PC-3 (cell line): ENCODE measurements at regions not wholly inside any gene's neighbourhood (a gene's known extent, or its start where the extent isn't known, plus 50 kb on each side); places are given as distances from the start of the nearest gene placed in this dataset.
A peak's percentile ranks its signal among the peaks of the same experiment; 100 is the strongest.

Experiments used
- ATAC-seq: fragments of 200-7000 bp; cut with Tn5 transposase; 2 replicates; pipeline ENCODE4 v1.9.1; 2020; ENCODE audit warnings: mild to moderate bottlenecking, moderate library complexity
- BruUV-seq: library from RNA; stranded (reverse); fragments of 400-500 nt; replicated peaks from 2 replicates; lab custom pipeline; 2021; lab: Mats Ljungman, UMichigan
- CTCF ChIA-PET: fragments of 300-600 bp; sonication (Branson Sonifier 250); formaldehyde crosslinking; loops from one replicate; lab custom pipeline; 2022; ENCODE audit warnings: antibody characterized with exemption; lab: Charles Lee
- POLR2A ChIA-PET: fragments of 300-600 bp; sonication (Branson Sonifier 250); formaldehyde crosslinking; loops from one replicate; lab custom pipeline; 2022; ENCODE audit warnings: antibody characterized with exemption; ENCODE audit not compliant: unreplicated experiment; lab: Charles Lee
- DNase-seq: peaks from one replicate; pipeline ENCODE4 v3.0.0-alpha.2; 2015
- H2AFZ ChIP-seq: fragments of 300-600 bp; sonication (generic); 2 replicates; pipeline ENCODE4 v1.6.0; 2016; ENCODE audit warnings: antibody characterized with exemption, low read length
- H3F3A ChIP-seq: fragments of 300-600 bp; sonication (generic); one replicate; pipeline ENCODE4 v1.6.0; 2017; ENCODE audit warnings: antibody characterized with exemption, low read length, control low read depth, mild to moderate bottlenecking; ENCODE audit not compliant: unreplicated experiment
- H3K27ac ChIP-seq: fragments of 300-600 bp; sonication (generic); 2 replicates; pipeline ENCODE4 v1.5.1; 2016; ENCODE audit warnings: mild to moderate bottlenecking, low read length
- H3K27me3 ChIP-seq: fragments of 300-600 bp; sonication (generic); 2 replicates; pipeline ENCODE4 v1.6.1; 2016; ENCODE audit warnings: low read length, mixed read lengths
- H3K36me3 ChIP-seq: fragments of 300-600 bp; sonication (generic); 2 replicates; pipeline ENCODE4 v1.6.1; 2016; ENCODE audit warnings: low read depth, mixed run types, low read length, mixed read lengths
- H3K4me1 ChIP-seq: fragments of 300-600 bp; sonication (generic); 2 replicates; pipeline ENCODE4 v1.5.1; 2016; ENCODE audit warnings: low read length; ENCODE audit not compliant: insufficient read depth
- H3K4me2 ChIP-seq: fragments of 300-600 bp; sonication (generic); 2 replicates; pipeline ENCODE4 v1.6.0; 2016; ENCODE audit warnings: low read length
- H3K4me3 ChIP-seq: fragments of 300-600 bp; sonication (generic); 2 replicates; pipeline ENCODE4 v1.5.1; 2016; ENCODE audit warnings: mild to moderate bottlenecking, low read length, mixed read lengths
- H3K79me2 ChIP-seq: fragments of 300-600 bp; sonication (generic); 2 replicates; pipeline ENCODE4 v1.6.1; 2017; ENCODE audit warnings: low read length, mixed read lengths
- H3K9ac ChIP-seq: fragments of 300-600 bp; sonication (generic); 2 replicates; pipeline ENCODE4 v1.6.0; 2016; ENCODE audit warnings: mild to moderate bottlenecking, low read length
- H3K9me2 ChIP-seq: fragments of 300-600 bp; sonication (generic); replicated peaks from 2 replicates; pipeline ENCODE4 v1.6.1; 2016; ENCODE audit warnings: mixed run types, low read length, mixed read lengths
- H3K9me3 ChIP-seq: fragments of 300-600 bp; sonication (generic); 2 replicates; pipeline ENCODE4 v1.6.1; 2016; ENCODE audit warnings: low read length, mixed read lengths
- H4K20me1 ChIP-seq: fragments of 300-600 bp; sonication (generic); 2 replicates; pipeline ENCODE4 v1.6.1; 2016; ENCODE audit warnings: low read length, mixed read lengths
- CTCF ChIP-seq: fragments of 300-600 bp; sonication (generic); conservative IDR thresholded peaks from 2 replicates; pipeline ENCODE4 v1.5.1; 2017; ENCODE audit warnings: antibody characterized with exemption, low read depth, mild to moderate bottlenecking, low read length
- EZH2 ChIP-seq: fragments of 300-600 bp; sonication (generic); IDR thresholded peaks from one replicate; pipeline ENCODE4 v1.6.1; 2017; ENCODE audit warnings: antibody characterized with exemption, mild to moderate bottlenecking, low read length; ENCODE audit not compliant: unreplicated experiment
- EZH2phosphoT487 ChIP-seq: fragments of 300-600 bp; sonication (generic); IDR thresholded peaks from 2 replicates; pipeline ENCODE4 v1.6.1; 2018; ENCODE audit warnings: mild to moderate bottlenecking, antibody characterized with exemption, low read length, borderline replicate concordance
- intact Hi-C: fragments of 100-400 bp; cut with micrococcal nuclease; formaldehyde crosslinking; loops from 2 replicates; pipeline ENCODE4 v1.9.0; 2023

DNA sequence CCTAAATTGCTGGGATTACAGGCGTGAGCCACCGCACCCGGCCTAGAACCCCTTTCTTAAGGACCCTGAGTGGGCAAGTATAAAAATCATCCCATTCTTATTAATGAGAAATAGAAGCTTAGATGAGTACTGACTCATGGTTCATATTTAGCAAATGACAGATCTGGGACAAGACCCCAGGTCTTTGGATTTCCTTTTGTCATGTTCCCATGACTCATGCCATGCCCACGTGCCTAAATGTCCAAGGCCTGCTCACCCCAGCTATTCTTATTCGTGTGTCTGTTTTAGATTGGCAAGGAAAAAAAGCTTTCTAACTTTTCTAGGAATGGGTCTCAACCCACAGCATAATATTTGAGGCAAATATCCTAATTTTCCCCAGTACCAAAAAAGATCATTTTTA, 57.7 kb upstream of the RPS23 start:
- TF ChIP-seq EZH2phosphoT487: no peak
- no peak for TF ChIP-seq CTCF
- TF ChIP-seq EZH2: no peak
- ATAC-seq (no peak), DNase-seq (peak; percentile 25)
- intact Hi-C loops: no loop called here
- CTCF ChIA-PET: no interaction called here
- Histone ChIP-seq H2AFZ (no peak overlapping the region), H3K9ac (no peak overlapping the region), H3K9me3 (no peaks in the 10 kb centered on the region), H3F3A (no peaks in the 10 kb centered on the region), H4K20me1 (no peaks in the 10 kb centered on the region), H3K4me3 (no peak overlapping the region), H3K27ac (no peak overlapping the region), H3K79me2 (no peaks in the 10 kb centered on the region), H3K27me3 (no peaks in the 10 kb centered on the region), H3K36me3 (no peaks in the 10 kb centered on the region), H3K4me2 (no peak overlapping the region), H3K9me2 (no peaks in the 10 kb centered on the region), H3K4me1 (no peaks in the 10 kb centered on the region)
- no TSS peak for BruUV-seq
- POLR2A ChIA-PET: interaction anchor here (0.6 kb wide), 1 partner anchor 54 kb away, joined by 3 read pairs; no protein-coding TSS in a partner anchor

GRCh38 chr5:82334856-82335255, 56.7 kb upstream of the RPS23 start:
- BruUV-seq: no TSS peak
- H3K27me3 ChIP-seq: no peaks in the 10 kb centered on the region
- H3K4me2 ChIP-seq: no peak overlapping the region
- TF ChIP-seq EZH2phosphoT487 (no peak), CTCF (no peak), EZH2 (no peak)
- H4K20me1 ChIP-seq: no peaks in the 10 kb centered on the region
- no peak overlapping the region for H3K9ac ChIP-seq
- no peak overlapping the region for H2AFZ ChIP-seq
- H3F3A ChIP-seq: no peaks in the 10 kb centered on the region
- no peaks in the 10 kb centered on the region for H3K9me3 ChIP-seq
- ATAC-seq (no peak), DNase-seq (no peak)
- no peaks in the 10 kb centered on the region for H3K36me3 ChIP-seq
- intact Hi-C loops: no loop called here
- H3K4me3 ChIP-seq: no peak overlapping the region
- ChIA-PET POLR2A (no interaction called here), CTCF (no interaction called here)
- H3K79me2 ChIP-seq: no peaks in the 10 kb centered on the region
- H3K9me2 ChIP-seq: no peaks in the 10 kb centered on the region
- H3K4me1 ChIP-seq: no peaks in the 10 kb centered on the region
- no peak overlapping the region for H3K27ac ChIP-seq

DNA sequence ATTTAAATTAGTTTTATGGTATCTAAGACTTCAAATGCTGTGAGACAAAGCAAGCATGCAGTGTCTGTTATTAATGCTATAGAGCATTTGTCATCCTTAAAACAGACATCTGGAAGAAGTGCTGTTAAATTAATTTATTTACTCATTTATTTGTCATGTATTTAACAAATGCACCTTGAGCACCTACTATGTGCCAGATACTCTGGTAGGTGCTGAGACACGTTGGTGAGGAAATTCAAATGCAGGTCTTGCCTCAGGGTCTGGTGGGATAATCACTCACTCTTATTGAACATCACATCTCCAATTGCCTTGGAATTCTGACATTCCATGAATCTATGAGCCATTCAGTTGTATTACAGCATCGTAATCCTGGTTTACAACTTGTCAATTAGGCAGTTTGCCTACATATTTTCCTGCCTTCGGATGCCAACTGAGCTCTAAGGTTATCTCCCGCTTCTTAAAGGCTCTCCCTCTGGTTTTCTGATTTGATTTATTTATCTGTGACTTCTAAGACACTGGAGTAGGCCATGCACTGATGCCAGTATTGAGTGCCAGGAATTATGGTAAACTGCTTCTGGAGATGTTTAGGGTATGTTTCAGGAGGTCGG, 56.0 kb upstream of the RPS23 start:
- Histone ChIP-seq H3K79me2 (no peaks in the 10 kb centered on the region), H2AFZ (no peak overlapping the region), H3K27ac (no peak overlapping the region), H3K36me3 (no peaks in the 10 kb centered on the region), H3K9me2 (no peaks in the 10 kb centered on the region), H3F3A (no peaks in the 10 kb centered on the region), H3K4me2 (no peak overlapping the region), H3K4me1 (no peaks in the 10 kb centered on the region), H3K27me3 (no peaks in the 10 kb centered on the region), H3K9me3 (no peaks in the 10 kb centered on the region), H4K20me1 (no peaks in the 10 kb centered on the region), H3K9ac (no peak overlapping the region), H3K4me3 (no peak overlapping the region)
- ChIA-PET POLR2A (no interaction called here), CTCF (no interaction called here)
- no TSS peak for BruUV-seq
- ATAC-seq (no peak), DNase-seq (no peak)
- TF ChIP-seq EZH2phosphoT487 (no peak), CTCF (no peak), EZH2 (no peak)
- intact Hi-C loops: no loop called here
